Stimulated activated CD4-positive, alpha-beta T cell treated with anti-CD3 and anti-CD28 coated beads, TNF-alpha, amount 100 ng/mL, for 1 hour (primary cell): ENCODE measurements at regions not wholly inside any gene's neighbourhood (a gene's known extent, or its start where the extent isn't known, plus 50 kb on each side); places are given as distances from the start of the nearest gene placed in this dataset.
"Not testable (repeated sequence)": the region's sequence is repeated elsewhere in the genome, so short reads cannot be mapped to it uniquely, and the experiment has no call there.

Source experiments
- DNase-seq, 3 donors: peaks; one replicate each; pipeline ENCODE4 v3.0.0-alpha.2; 2020; ENCODE audit warnings: low read depth in 3 of 3, low spot score in 1 of 3

- no peak for DNase-seq
These were observed 394.7 kb downstream of the CD83 start for GRCh38 chr6:14512246-14512645.

DNA sequence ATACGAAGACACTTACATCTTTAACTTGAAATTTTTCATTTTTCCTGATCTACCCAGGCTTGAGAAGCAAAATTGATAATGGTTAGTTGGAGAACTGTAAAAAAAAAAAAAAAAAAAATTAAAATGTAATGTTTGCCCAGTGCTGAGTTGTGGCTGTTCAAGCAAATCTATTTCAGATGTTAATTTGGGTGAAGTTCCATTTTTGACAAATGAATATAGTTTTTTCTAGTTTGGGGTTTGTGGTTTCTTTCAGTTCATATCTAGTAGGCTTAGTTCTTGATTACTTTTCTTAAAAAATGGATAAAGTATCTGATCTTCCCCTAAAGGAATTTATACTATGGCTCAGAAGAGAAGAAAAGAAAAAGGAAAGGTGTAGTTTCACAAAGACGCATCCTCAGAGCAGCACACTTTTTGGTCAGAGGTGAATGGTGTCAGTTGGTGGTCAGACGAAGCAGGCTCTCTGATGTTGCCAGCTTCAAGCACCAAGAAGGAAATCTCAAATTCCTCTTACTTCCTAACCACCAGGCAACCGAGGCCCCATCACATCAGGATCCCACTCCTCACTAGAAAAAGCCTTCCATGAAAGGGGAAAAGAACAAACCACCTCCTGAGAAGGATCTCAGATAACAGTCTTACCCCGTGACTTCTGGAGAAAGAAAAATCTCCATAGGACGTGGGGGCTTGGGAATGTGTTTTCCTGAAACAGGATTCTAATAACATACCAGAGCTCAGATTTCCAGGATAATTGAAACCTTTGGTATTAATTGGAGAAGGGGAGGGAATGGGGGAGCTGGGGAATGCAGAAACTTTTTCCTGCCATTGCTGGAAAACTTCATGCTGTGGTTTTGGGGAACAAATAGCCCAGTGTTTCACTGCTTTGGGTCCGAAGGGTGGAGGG lies 396.2 kb downstream of the CD83 start:
- DNase-seq: no peak

GRCh38 chr6:14516956-14517355 lies 399.4 kb downstream of the CD83 start:
- DNase-seq: no peak

DNA sequence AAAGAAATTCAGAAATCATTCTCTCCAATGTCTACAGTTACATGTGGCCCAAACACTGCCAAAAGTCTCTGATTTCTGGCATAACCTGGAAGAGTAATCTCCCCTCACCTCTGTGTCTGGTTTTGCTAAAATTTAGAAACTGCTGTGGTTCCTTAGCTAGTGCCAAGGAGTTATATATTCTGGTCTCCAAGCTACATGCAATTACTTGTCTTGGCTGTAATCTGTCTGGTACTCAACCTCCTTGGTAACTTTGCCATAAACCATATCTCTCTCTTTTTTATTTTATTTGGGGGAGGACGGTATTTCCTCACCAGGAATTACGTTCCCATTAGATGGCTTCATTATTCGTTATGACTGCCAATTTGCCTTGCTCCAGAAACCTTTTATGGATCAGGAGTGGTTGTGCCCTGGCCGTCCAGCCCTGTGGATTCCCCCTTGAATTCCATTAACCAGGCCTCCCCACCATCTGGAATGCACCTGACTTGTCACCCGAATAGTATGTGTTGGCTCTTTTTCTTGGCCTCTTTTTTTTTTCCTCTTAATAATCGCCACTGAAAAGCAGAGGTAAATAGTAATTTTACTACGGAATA lies 400.0 kb downstream of the CD83 start:
- DNase-seq: no peak

- no peak for DNase-seq
These were observed 401.1 kb downstream of the CD83 start for GRCh38 chr6:14518515-14519217.

GRCh38 chr6:14520029-14520428 lies 402.5 kb downstream of the CD83 start:
- no peak for DNase-seq

DNA sequence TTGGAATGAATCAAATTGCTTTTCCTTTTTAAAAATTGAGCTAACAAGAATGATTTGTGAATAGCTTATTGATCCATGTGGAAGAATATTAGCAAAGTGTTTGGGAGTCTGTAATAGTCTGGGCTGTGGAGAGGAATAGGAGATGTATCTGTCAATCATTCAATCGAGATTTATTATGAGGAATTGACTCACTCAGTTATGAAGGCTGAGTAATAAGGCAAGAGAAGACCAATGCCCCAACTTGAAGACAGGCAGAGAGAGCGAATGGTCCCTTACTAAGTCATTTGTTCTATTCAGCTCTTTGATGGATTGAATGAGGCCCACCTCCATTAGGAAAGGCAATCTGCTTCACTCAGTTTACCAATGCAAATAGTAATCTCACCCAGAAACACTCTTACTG lies 403.0 kb downstream of the CD83 start:
- DNase-seq: no peak

DNA sequence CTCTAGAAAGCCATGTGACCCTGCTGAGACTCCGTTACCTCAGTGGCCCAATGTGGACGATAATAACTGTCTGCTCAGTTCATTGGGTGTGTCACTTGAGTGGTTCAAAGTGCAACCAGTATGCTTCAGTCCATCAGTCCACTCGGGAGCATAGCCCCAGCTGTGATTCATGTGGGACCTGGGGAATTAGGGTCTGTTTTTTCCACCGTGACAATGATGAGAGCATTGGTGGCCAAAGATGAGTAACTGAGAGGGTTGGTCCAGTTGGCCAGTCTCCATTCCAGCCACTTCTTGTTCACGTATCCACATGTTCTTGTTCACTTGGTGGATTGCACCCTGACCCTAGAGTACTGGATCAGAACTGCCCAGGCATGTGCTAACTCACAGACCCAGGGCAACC lies 403.6 kb downstream of the CD83 start:
- no peak for DNase-seq

DNA sequence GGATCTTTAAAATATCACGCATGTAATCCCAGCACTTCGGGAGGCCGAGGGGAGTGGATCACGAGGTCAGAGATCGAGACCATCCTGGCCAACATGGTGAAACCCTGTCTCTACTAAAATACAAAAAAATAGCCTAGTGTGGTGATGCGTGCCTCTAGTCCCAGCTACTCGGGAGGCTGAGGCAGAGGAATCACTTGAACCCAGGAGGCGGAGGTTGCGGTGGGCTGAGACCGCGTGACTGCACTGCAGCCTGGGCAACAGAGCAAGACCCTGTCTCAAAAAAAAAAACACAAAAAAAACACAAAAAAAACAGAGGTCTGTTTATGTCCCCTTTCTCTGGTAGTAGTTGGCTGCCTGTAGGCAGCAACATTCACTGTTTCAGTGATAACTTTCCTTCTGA lies 404.3 kb downstream of the CD83 start:
- not testable (repeated sequence) for DNase-seq

- no peak for DNase-seq
These were observed 406.7 kb downstream of the CD83 start for GRCh38 chr6:14524319-14524718.

- no peak for DNase-seq
These were observed 412.8 kb downstream of the CD83 start for GRCh38 chr6:14530385-14530784.

GRCh38 chr6:14533446-14533845 lies 415.9 kb downstream of the CD83 start:
- no peak for DNase-seq

- DNase-seq: no peak
These were observed 419.5 kb downstream of the CD83 start for GRCh38 chr6:14537030-14537429.

GRCh38 chr6:14540276-14540675 lies 422.7 kb downstream of the CD83 start:
- DNase-seq: no peak

- no peak for DNase-seq
These were observed 423.4 kb downstream of the CD83 start for GRCh38 chr6:14540810-14541540.

DNA sequence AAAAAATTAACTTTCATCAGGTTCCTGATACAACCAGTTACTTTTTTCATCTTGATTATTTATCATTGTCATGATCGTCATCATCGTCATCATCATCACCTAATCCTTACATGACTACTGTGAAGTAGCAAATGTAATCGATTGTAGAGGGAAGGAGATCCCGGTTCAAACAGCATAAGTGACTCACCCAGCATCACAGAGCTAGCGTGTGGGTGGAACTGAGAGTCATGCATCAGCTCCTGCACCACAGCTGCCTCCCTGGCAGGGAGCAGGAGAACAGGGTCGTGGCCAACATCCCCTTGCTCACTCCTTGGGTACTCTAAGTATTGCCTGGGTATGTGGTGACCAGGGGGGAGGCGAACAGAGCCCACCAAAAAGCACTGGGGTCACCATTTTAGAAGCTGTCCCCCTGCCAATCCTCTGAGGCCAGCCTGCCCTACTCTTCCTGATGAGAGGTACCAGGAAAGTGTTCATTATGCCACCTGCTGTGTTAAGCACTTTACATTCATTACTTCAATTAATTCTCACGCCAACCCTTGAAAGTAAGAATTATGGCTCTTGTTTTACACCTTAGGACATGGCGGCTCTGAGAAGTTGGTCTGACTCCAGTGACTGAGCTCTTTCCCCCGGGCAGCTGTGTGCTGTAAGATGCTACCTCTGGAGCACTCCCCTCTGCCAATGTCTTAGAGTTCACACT lies 425.2 kb downstream of the CD83 start:
- peak in 2 of 3 donors; percentile 2 to 32 for DNase-seq

DNA sequence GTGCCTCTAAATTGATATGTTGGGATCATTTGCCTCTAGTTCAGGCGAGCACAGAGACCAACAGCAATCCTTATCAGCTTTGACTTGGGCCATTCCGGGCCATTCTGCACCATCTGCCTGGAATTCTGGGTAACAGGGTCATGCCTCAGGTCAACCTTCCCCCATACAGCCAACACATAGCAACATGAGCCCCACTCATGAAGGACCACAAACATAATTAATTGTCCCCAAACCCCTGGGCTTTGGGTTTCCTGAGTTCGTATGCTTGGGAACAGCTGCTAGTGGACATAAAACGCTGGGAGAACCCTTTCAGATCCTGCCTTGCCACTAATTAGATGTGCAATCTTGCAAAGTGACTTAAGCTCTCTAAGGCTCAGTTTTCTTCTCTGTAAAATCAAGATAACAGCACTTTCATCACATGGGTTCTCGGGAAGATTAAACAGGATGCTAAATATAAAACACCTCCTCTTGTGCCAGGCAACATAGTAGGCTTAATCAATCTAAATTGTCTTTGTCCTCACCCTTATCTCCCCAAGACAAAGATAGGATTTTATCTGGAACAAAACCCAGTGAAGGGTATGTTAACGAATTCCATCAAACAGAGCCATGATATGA lies 426.5 kb downstream of the CD83 start:
- no peak for DNase-seq

DNA sequence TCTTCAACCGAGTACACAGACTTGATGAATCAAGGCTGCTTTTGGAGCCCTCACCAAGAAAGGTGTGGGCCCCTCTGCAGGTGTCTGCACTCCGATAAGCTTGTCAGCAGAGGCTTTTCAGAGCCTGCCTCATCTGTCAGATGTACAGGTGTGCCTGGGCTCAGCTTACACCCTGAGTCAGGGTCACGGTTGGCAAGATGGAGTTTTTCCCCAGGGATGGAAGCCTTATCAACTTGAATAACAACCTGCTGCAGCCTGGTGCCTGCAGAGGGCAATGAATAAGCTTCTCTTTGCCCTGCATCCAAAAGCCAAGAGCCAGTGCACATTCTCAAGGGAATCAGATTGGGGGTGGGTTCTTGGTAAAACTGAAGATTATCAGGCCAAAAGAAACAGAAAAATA lies 427.1 kb downstream of the CD83 start:
- no peak for DNase-seq

DNA sequence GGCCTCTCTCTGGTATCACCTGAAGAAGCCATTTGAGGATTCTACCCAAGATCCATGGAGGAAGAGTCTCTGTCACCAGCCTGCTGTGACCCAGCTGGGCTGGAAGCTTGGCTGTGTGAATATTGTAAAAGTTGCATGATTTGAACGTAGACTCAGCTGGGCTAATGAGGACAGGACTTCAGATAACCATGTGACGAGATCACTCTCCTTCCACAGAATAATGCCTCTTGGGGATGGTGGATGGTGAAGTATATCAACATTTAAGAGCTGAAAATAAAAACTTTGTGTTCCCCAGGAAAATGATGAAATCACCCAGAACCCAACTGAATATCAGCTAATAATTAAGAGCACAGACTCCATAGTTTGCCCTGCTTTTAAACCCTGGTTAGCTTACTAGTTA lies 427.9 kb downstream of the CD83 start:
- DNase-seq: no peak

DNA sequence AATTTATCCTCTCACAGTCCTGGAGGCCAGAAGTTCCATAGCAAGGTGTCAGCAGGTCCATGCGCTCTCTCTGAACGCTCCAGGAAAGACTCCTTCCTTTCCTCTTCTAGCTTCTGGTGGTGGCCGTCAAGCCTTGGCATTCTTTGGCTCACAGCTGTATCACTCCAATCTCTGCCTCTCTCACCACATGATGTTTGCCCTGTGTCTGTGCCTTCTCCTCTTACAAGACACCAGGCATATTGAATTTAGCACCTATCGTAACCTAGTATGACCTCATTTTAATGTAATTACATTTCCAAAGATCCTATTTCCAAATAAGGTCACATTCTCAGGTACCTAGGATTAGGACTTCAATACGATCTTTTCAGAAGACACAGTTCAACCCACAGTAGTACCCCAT lies 428.5 kb downstream of the CD83 start:
- DNase-seq: no peak
